Fibroblast of peridontal ligament (primary cell): ENCODE measurements at regions not wholly inside any gene's neighbourhood (a gene's known extent, or its start where the extent isn't known, plus 50 kb on each side); places are given as distances from the start of the nearest gene placed in this dataset.
A peak's percentile ranks its signal among the peaks of the same experiment; 100 is the strongest.
"Not testable (repeated sequence)": the region's sequence is repeated elsewhere in the genome, so short reads cannot be mapped to it uniquely, and the experiment has no call there.

ENCODE experiments used
- DNase-seq: peaks from one replicate; pipeline ENCODE4 v3.0.0-alpha.2; 2010; ENCODE audit errors: extremely low read depth

- DNase-seq = no peak
These were observed 125.8 kb upstream of the STX18 start for GRCh38 chr4:4667622-4668081.

- DNase-seq = peak; percentile 92
These were observed 125.1 kb upstream of the STX18 start for GRCh38 chr4:4666693-4667621.

GRCh38 chr4:4666187-4666586 lies 124.3 kb upstream of the STX18 start:
- no peak for DNase-seq

GRCh38 chr4:4664234-4664633 lies 122.4 kb upstream of the STX18 start:
- no peak for DNase-seq

- DNase-seq = peak; percentile 53
These were observed 121.2 kb upstream of the STX18 start for GRCh38 chr4:4663028-4663427.

GRCh38 chr4:4662230-4662629 lies 120.4 kb upstream of the STX18 start:
- DNase-seq = no peak

- DNase-seq = peak; percentile 91
These were observed 118.2 kb upstream of the STX18 start for GRCh38 chr4:4659871-4660651.

- no peak for DNase-seq
These were observed 116.2 kb upstream of the STX18 start for GRCh38 chr4:4658052-4658451.

- DNase-seq = no peak
These were observed 115.1 kb upstream of the STX18 start for GRCh38 chr4:4656977-4657376.

GRCh38 chr4:4655901-4656300 lies 114.1 kb upstream of the STX18 start:
- DNase-seq = peak; percentile 64

GRCh38 chr4:4655011-4655410 lies 113.2 kb upstream of the STX18 start:
- DNase-seq = no peak

- no peak for DNase-seq
These were observed 110.2 kb upstream of the STX18 start for GRCh38 chr4:4651811-4652755.

- DNase-seq = no peak
These were observed 105.2 kb upstream of the STX18 start for GRCh38 chr4:4647041-4647440.

GRCh38 chr4:4645743-4646142 lies 103.9 kb upstream of the STX18 start:
- DNase-seq = no peak

- DNase-seq = not testable (repeated sequence)
These were observed 102.4 kb upstream of the STX18 start for GRCh38 chr4:4644277-4644676.

- not testable (repeated sequence) for DNase-seq
These were observed 101.9 kb upstream of the STX18 start for GRCh38 chr4:4643743-4644142.

- no peak for DNase-seq
These were observed 101.5 kb upstream of the STX18 start for GRCh38 chr4:4643306-4643705.

- no peak for DNase-seq
These were observed 100.7 kb upstream of the STX18 start for GRCh38 chr4:4642496-4643000.

- DNase-seq = no peak
These were observed 100.0 kb upstream of the STX18 start for GRCh38 chr4:4641661-4642495.

- DNase-seq = no peak
These were observed 99.4 kb upstream of the STX18 start for GRCh38 chr4:4641254-4641653.
